ENCODE measurements at regions not wholly inside any gene's neighbourhood (a gene's known extent, or its start where the extent isn't known, plus 50 kb on each side); places are given as distances from the start of the nearest gene placed in this dataset.

DNA sequence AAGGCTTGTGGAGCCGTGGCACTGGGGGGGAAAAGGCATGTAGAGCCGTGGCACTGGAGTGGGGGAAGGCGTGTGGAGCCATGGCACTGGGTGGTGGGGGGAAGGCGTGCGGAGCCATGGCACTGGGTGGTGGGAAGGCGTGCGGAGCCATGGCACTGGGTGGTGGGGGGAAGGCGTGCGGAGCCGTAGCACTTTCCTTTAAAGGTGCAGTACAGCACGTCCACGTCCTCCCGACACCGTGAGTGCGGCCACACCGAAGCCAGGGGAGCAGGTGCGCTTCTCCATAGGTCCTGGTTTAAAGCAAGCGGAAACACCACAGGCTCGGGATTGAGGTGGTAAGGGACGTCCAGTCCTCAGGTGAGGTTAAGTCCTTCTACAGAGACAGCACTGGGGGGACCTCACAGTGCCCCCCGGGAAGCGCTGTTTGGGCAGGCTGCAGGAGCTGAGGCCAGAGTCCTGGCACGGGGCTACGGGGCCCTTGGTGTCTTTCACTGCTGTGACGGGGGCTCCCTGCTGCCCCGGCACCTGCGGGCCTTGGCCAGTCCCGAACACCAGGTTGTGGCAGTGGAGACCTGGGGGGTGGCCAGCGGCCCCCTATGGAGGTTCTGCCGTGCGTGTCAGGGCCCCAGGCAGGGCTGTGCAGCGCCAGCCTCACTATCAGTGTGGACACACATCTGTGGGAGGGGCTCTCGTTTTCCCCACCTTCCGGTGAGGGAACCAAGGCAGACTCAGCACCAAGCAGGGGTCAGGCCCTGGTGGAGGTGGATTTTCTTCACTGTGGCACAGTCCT lies 93.0 kb upstream of the CTDP1 start:
- Histone ChIP-seq H3K27ac (ENCODE audit: low read length in 2 of 2) (no peak overlapping the region), H3K4me1 (ENCODE audit: control insufficient read depth in 2 of 2, insufficient read depth in 2 of 2, low read length in 2 of 2) (peaks cover 0 to 3% of the 10 kb centered on the region in 2 donors), H3K36me3 (replicated peaks in 1 of 2; ENCODE audit: control extremely low read depth in 1 of 2, control insufficient read depth in 1 of 2, extremely low read depth in 1 of 2, insufficient read depth in 2 of 2, low read length in 1 of 2) (no peaks in the 10 kb centered on the region), H3K9me3 (ENCODE audit: control extremely low read depth in 1 of 3, control insufficient read depth in 2 of 3, insufficient read depth in 1 of 3, low read length in 2 of 3) (no peaks in the 10 kb centered on the region), H3K4me2 (replicated peaks; ENCODE audit: low read depth, low read length, poor library complexity, severe bottlenecking) (no peak overlapping the region), H3K4me3 (ENCODE audit: control extremely low read depth in 1 of 5, extremely low read depth in 1 of 5, insufficient read depth in 1 of 5, low read depth in 2 of 5, low read length in 4 of 5) (no peak overlapping the region), H3K79me2 (ENCODE audit: control insufficient read depth, insufficient read depth, low read length) (no peaks in the 10 kb centered on the region), H4K20me1 (ENCODE audit: control insufficient read depth, insufficient read depth, low read length, poor library complexity, severe bottlenecking) (no peaks in the 10 kb centered on the region), H3K27me3 (replicated peaks in 1 of 4; ENCODE audit: control extremely low read depth in 1 of 4, control insufficient read depth in 3 of 4, insufficient read depth in 4 of 4, low read length in 3 of 4) (no peaks in the 10 kb centered on the region), H3K9ac (ENCODE audit: low read length) (no peak overlapping the region), H2AFZ (ENCODE audit: insufficient read depth, low read depth, low read length, poor library complexity, severe bottlenecking) (no peak overlapping the region)
- WGBS (ENCODE audit: insufficient coverage): 92% methylated on average over 28 of the region's 34 CpGs
- DNase-seq (no peak), ATAC-seq (ENCODE audit: low read depth) (no peak)
- Mint-ChIP-seq H3K27me3 (no peaks in the 10 kb centered on the region), H3K27ac (no peak overlapping the region), H3K9me3 (ENCODE audit: insufficient read depth) (no peaks in the 10 kb centered on the region), H3K4me3 (no peak overlapping the region), H3K4me1 (peaks cover 4% of the 10 kb centered on the region)
- intact Hi-C loops (cut with micrococcal nuclease): no loop called here
- TF ChIP-seq EZH2 (IDR thresholded peaks at IDR 0.05; ENCODE audit: borderline replicate concordance, insufficient read depth, low read depth, low read length, poor library complexity, severe bottlenecking) (no peak), CTCF (IDR thresholded peaks at IDR 0.05) (no peak)
- CTCF ChIA-PET: no interaction called here
- POLR2A ChIA-PET: no interaction called here

DNA sequence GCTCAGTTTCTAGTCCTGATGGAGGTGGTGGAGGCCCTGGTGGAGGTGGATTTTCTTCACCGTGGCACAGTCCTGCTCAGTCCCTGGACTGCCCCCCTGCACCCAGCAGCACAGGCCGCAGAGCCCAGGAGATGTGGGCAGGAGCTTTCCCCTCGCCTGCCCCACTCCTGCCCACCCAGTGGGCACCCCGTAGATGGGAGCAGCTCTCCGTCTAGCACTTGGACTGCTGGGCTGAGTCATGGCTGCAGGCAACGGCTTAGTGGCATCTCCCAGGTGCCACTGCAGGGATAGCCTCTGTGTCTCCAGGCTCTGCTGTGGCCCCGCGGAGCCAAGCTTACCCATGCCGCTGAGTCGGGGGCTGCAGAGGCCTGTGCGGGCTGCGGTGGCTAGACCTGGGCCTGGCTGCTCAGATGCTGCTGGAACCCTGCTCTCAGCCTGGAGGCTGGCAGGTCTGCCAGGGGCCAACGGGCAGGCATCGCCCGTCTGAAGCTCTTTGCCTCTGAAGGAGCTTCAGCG lies 92.3 kb upstream of the CTDP1 start:
- Histone ChIP-seq H3K9me3 (ENCODE audit: control extremely low read depth in 1 of 3, control insufficient read depth in 2 of 3, insufficient read depth in 1 of 3, low read length in 2 of 3) (no peaks in the 10 kb centered on the region), H3K27me3 (replicated peaks in 1 of 4; ENCODE audit: control extremely low read depth in 1 of 4, control insufficient read depth in 3 of 4, insufficient read depth in 4 of 4, low read length in 3 of 4) (no peaks in the 10 kb centered on the region), H3K4me3 (ENCODE audit: control extremely low read depth in 1 of 5, extremely low read depth in 1 of 5, insufficient read depth in 1 of 5, low read depth in 2 of 5, low read length in 4 of 5) (no peak overlapping the region), H3K4me1 (ENCODE audit: control insufficient read depth in 2 of 2, insufficient read depth in 2 of 2, low read length in 2 of 2) (peaks cover 0 to 3% of the 10 kb centered on the region in 2 donors), H4K20me1 (ENCODE audit: control insufficient read depth, insufficient read depth, low read length, poor library complexity, severe bottlenecking) (no peaks in the 10 kb centered on the region), H3K27ac (ENCODE audit: low read length in 2 of 2) (no peak overlapping the region), H3K9ac (ENCODE audit: low read length) (no peak overlapping the region), H3K79me2 (ENCODE audit: control insufficient read depth, insufficient read depth, low read length) (no peaks in the 10 kb centered on the region), H3K36me3 (replicated peaks in 1 of 2; ENCODE audit: control extremely low read depth in 1 of 2, control insufficient read depth in 1 of 2, extremely low read depth in 1 of 2, insufficient read depth in 2 of 2, low read length in 1 of 2) (no peaks in the 10 kb centered on the region), H3K4me2 (replicated peaks; ENCODE audit: low read depth, low read length, poor library complexity, severe bottlenecking) (no peak overlapping the region), H2AFZ (ENCODE audit: insufficient read depth, low read depth, low read length, poor library complexity, severe bottlenecking) (no peak overlapping the region)
- DNase-seq (no peak), ATAC-seq (ENCODE audit: low read depth) (no peak)
- TF ChIP-seq EZH2 (IDR thresholded peaks at IDR 0.05; ENCODE audit: borderline replicate concordance, insufficient read depth, low read depth, low read length, poor library complexity, severe bottlenecking) (no peak), CTCF (IDR thresholded peaks at IDR 0.05) (no peak)
- WGBS (ENCODE audit: insufficient coverage): 96% methylated on average over 16 of the region's 16 CpGs
- Mint-ChIP-seq H3K27ac (no peak overlapping the region), H3K27me3 (no peaks in the 10 kb centered on the region), H3K4me3 (no peak overlapping the region), H3K4me1 (peaks cover 4% of the 10 kb centered on the region), H3K9me3 (ENCODE audit: insufficient read depth) (no peaks in the 10 kb centered on the region)
- ChIA-PET CTCF (no interaction called here), POLR2A (no interaction called here)
- intact Hi-C loops (cut with micrococcal nuclease): no loop called here

All from B cell (primary cell).